Body of pancreas (tissue), 4 donors: ENCODE measurements at regions not wholly inside any gene's neighbourhood (a gene's known extent, or its start where the extent isn't known, plus 50 kb on each side); places are given as distances from the start of the nearest gene placed in this dataset.

Experiments
- POLR2A ChIP-seq, 3 donors: fragments of 450-650 bp; IDR thresholded peaks; one replicate each; pipeline ENCODE4 v1.6.1; 2016; ENCODE audit warnings: antibody characterized with exemption in 3 of 3, mild to moderate bottlenecking in 2 of 3
- TF ChIP-seq, protein P1 (sequence below), 7 experiments: fragments of 450-650 bp in 4 of 7; fragments of 200-600 bp in 3 of 7; sonication (generic) in 3 of 7; IDR thresholded peaks; one replicate each; pipeline ENCODE4 v1.5.1; 2016 to 2019; ENCODE audit warnings: antibody characterized with exemption in 7 of 7

GRCh38 chr12:111064982-111065381 is 144.6 kb upstream of the MYL2 start:
- TF ChIP-seq, protein P1, sequence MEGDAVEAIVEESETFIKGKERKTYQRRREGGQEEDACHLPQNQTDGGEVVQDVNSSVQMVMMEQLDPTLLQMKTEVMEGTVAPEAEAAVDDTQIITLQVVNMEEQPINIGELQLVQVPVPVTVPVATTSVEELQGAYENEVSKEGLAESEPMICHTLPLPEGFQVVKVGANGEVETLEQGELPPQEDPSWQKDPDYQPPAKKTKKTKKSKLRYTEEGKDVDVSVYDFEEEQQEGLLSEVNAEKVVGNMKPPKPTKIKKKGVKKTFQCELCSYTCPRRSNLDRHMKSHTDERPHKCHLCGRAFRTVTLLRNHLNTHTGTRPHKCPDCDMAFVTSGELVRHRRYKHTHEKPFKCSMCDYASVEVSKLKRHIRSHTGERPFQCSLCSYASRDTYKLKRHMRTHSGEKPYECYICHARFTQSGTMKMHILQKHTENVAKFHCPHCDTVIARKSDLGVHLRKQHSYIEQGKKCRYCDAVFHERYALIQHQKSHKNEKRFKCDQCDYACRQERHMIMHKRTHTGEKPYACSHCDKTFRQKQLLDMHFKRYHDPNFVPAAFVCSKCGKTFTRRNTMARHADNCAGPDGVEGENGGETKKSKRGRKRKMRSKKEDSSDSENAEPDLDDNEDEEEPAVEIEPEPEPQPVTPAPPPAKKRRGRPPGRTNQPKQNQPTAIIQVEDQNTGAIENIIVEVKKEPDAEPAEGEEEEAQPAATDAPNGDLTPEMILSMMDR (IDR thresholded peaks at IDR 0.05) = no peak
- TF ChIP-seq POLR2A (IDR thresholded peaks at IDR 0.05) = no peak
